HEK293 (cell line): ENCODE measurements at regions not wholly inside any gene's neighbourhood (a gene's known extent, or its start where the extent isn't known, plus 50 kb on each side); places are given as distances from the start of the nearest gene placed in this dataset.

Experiments used
- CTCF ChIA-PET: fragments of 350-600 bp; formaldehyde crosslinking; extraction: SDS; loops from one replicate; lab custom pipeline; 2021; ENCODE audit warnings: antibody characterized with exemption; lab: Yijun Ruan, JAX
- POLR2A ChIA-PET: fragments of 300-600 bp; formaldehyde crosslinking; extraction: SDS; loops from one replicate; lab custom pipeline; 2020; ENCODE audit warnings: antibody characterized with exemption, inconsistent platforms; lab: Yijun Ruan, JAX
- H3K27ac ChIP-seq: fragments of 200-500 bp; sonication (Bioruptor generic); 2 replicates; pipeline ENCODE4 v1.5.1; 2014; ENCODE audit warnings: low read depth, low read length, control low read depth, inconsistent platforms; ENCODE audit errors: extremely low read depth
- H3K36me3 ChIP-seq, 2 experiments: fragments of 200-500 bp in 1 of 2; sonication (Bioruptor generic) in 1 of 2; 1 replicate in 1 of 2; 2 replicates in 1 of 2; pipeline ENCODE4 v1.5.1; 2014 to 2017; ENCODE audit warnings: inconsistent platforms in 2 of 2, low read length in 2 of 2; ENCODE audit not compliant: control insufficient read depth in 2 of 2, insufficient read depth in 1 of 2
- H3K4me1 ChIP-seq: fragments of 200-500 bp; sonication (Bioruptor generic); 2 replicates; pipeline ENCODE4 v1.5.1; 2014; ENCODE audit warnings: mild to moderate bottlenecking, low read length, inconsistent platforms; ENCODE audit not compliant: control insufficient read depth, insufficient read depth
- H3K4me3 ChIP-seq: 2 replicates; pipeline ENCODE4 v1.5.1; 2011; ENCODE audit warnings: low read depth, mild to moderate bottlenecking, control low read depth, low read length, moderate library complexity
- H3K9me3 ChIP-seq: fragments of 200-500 bp; sonication (Bioruptor generic); 2 replicates; pipeline ENCODE4 v1.5.1; 2014; ENCODE audit warnings: low read depth, low read length, inconsistent platforms; ENCODE audit not compliant: control insufficient read depth, insufficient read depth
- HIC1 ChIP-seq: fragments of 450-650 bp; formaldehyde crosslinking; IDR thresholded peaks from 2 replicates; pipeline ENCODE4 v1.5.1; 2016; ENCODE audit warnings: missing biosample characterization, missing genetic modification characterization
- OSR2 ChIP-seq: fragments of 450-650 bp; formaldehyde crosslinking; IDR thresholded peaks from 2 replicates; pipeline ENCODE4 v1.5.1; 2016; ENCODE audit warnings: missing biosample characterization, missing genetic modification characterization
- PRDM10 ChIP-seq: fragments of 450-650 bp; formaldehyde crosslinking; IDR thresholded peaks from 2 replicates; pipeline ENCODE4 v1.5.1; 2016; ENCODE audit warnings: missing biosample characterization, missing genetic modification characterization
- PRDM6 ChIP-seq: fragments of 450-650 bp; formaldehyde crosslinking; IDR thresholded peaks from 2 replicates; pipeline ENCODE4 v1.5.1; 2017; ENCODE audit warnings: missing biosample characterization, missing genetic modification characterization
- SP3 ChIP-seq: fragments of 450-650 bp; formaldehyde crosslinking; IDR thresholded peaks from 2 replicates; pipeline ENCODE4 v1.5.1; 2016; ENCODE audit warnings: missing biosample characterization, missing genetic modification characterization
- ZBTB1 ChIP-seq: fragments of 450-650 bp; formaldehyde crosslinking; IDR thresholded peaks from 2 replicates; pipeline ENCODE4 v1.5.1; 2016; ENCODE audit warnings: missing biosample characterization, missing genetic modification characterization
- ZNF18 ChIP-seq: fragments of 450-650 bp; formaldehyde crosslinking; IDR thresholded peaks from 2 replicates; pipeline ENCODE4 v1.5.1; 2016; ENCODE audit warnings: missing biosample characterization, missing genetic modification characterization
- ZNF19 ChIP-seq: fragments of 450-650 bp; formaldehyde crosslinking; IDR thresholded peaks from 2 replicates; pipeline ENCODE4; 2016; ENCODE audit warnings: missing biosample characterization, missing genetic modification characterization, low read depth
- ZNF202 ChIP-seq: fragments of 450-650 bp; formaldehyde crosslinking; IDR thresholded peaks from 2 replicates; pipeline ENCODE4 v1.5.1; 2016; ENCODE audit warnings: missing biosample characterization, missing genetic modification characterization, borderline replicate concordance
- ZNF239 ChIP-seq: fragments of 450-650 bp; formaldehyde crosslinking; IDR thresholded peaks from 2 replicates; pipeline ENCODE4 v1.5.1; 2016; ENCODE audit warnings: missing biosample characterization, missing genetic modification characterization
- ZNF26 ChIP-seq: fragments of 450-650 bp; formaldehyde crosslinking; IDR thresholded peaks from 2 replicates; pipeline ENCODE4 v1.5.1; 2016; ENCODE audit warnings: missing biosample characterization, missing genetic modification characterization
- ZNF362 ChIP-seq: fragments of 450-650 bp; formaldehyde crosslinking; IDR thresholded peaks from 2 replicates; pipeline ENCODE4 v1.5.1; 2016; ENCODE audit warnings: missing biosample characterization, missing genetic modification characterization
- ZNF510 ChIP-seq: fragments of 450-650 bp; formaldehyde crosslinking; IDR thresholded peaks from 2 replicates; pipeline ENCODE4 v1.5.1; 2018; ENCODE audit warnings: mild to moderate bottlenecking, missing genetic modification characterization, missing biosample characterization; ENCODE audit not compliant: insufficient replicate concordance
- ZNF596 ChIP-seq: fragments of 450-650 bp; IDR thresholded peaks from 2 replicates; pipeline ENCODE4 v1.5.0; 2018; ENCODE audit warnings: missing biosample characterization, mild to moderate bottlenecking, missing genetic modification characterization, moderate library complexity
- ZSCAN5A ChIP-seq: fragments of 450-650 bp; formaldehyde crosslinking; IDR thresholded peaks from 2 replicates; pipeline ENCODE4 v1.5.1; 2016; ENCODE audit warnings: missing biosample characterization, missing genetic modification characterization
- ZXDB ChIP-seq: fragments of 450-650 bp; formaldehyde crosslinking; IDR thresholded peaks from 2 replicates; pipeline ENCODE4 v1.5.1; 2016; ENCODE audit warnings: missing biosample characterization, missing genetic modification characterization

- TF ChIP-seq ZNF19 (no peak), ZNF26 (no peak), ZSCAN5A (tag by site-specific recombination) (no peak), ZBTB1 (tag by site-specific recombination) (no peak), ZNF510 (tag by site-specific recombination) (no peak), ZNF202 (tag by site-specific recombination) (no peak), ZNF596 (tag by site-specific recombination) (no peak)
- Histone ChIP-seq H3K27ac (peak overlapping the region; percentile 100), H3K9me3 (no peaks in the 10 kb centered on the region), H3K4me1 (peaks cover 21% of the 10 kb centered on the region), H3K36me3 (no peaks in the 10 kb centered on the region), H3K4me3 (peak overlapping the region; percentile 52; the same call in 1 of the 2 replicates)
- ChIA-PET CTCF (no interaction called here), POLR2A (interaction anchor here (1.0 kb wide), 1 partner anchor 36 kb away, joined by 4 read pairs; no protein-coding TSS in a partner anchor)
These were observed 293.8 kb upstream of the NFE2L3 start for GRCh38 chr7:25858200-25858524.

GRCh38 chr7:25858525-25859411 lies 293.2 kb upstream of the NFE2L3 start:
- Histone ChIP-seq H3K27ac (peak overlapping the region; percentile 100), H3K4me1 (peaks cover 21% of the 10 kb centered on the region), H3K4me3 (no peak overlapping the region), H3K36me3 (no peaks in the 10 kb centered on the region), H3K9me3 (no peaks in the 10 kb centered on the region)
- POLR2A ChIA-PET, result interaction anchor here (1.0 kb wide), 1 partner anchor 35 kb away, joined by 4 read pairs; no protein-coding TSS in a partner anchor
- CTCF ChIA-PET, result no interaction called here
- peak; percentile 47; the same call in 1 of the 2 replicates for TF ChIP-seq PRDM6 (tag by site-specific recombination)
- TF ChIP-seq OSR2, result peak; percentile 88
- peak; percentile 73; the same call in 1 of the 2 replicates for TF ChIP-seq ZNF362
- no peak for TF ChIP-seq ZNF239 (tag by site-specific recombination)
- TF ChIP-seq ZNF18, result 0 out of 2 replicates have a peak, but pooled peaks have one; percentile 20
- peak; percentile 89 for TF ChIP-seq PRDM10
- 0 out of 2 replicates have a peak, but pooled peaks have one; percentile 19 for TF ChIP-seq HIC1
- TF ChIP-seq ZXDB (tag by site-specific recombination), result peak; percentile 89
- TF ChIP-seq SP3 (tag by site-specific recombination), result 0 out of 2 replicates have a peak, but pooled peaks have one; percentile 10
